ENCODE measurements at regions not wholly inside any gene's neighbourhood (a gene's known extent, or its start where the extent isn't known, plus 50 kb on each side); places are given as distances from the start of the nearest gene placed in this dataset.

- no peak for TF ChIP-seq CTCF (conservative IDR thresholded peaks at IDR 0.05)
- H3K27ac Mint-ChIP-seq (ENCODE audit: unreplicated experiment), result peak overlapping the region; percentile 79
- peak overlapping the region; percentile 88 for H3K4me3 Mint-ChIP-seq
- peaks cover 23% of the 10 kb centered on the region for H3K4me1 Mint-ChIP-seq
- H3K27me3 Mint-ChIP-seq (ENCODE audit: low read depth), result peaks cover 19% of the 10 kb centered on the region
- H3K9me3 Mint-ChIP-seq, result no peaks in the 10 kb centered on the region
- DNase-seq (ENCODE audit: low read depth, low spot score), result peak; percentile 72
- H3K36me3 Mint-ChIP-seq (ENCODE audit: low read depth), result no peaks in the 10 kb centered on the region
Observed at GRCh38 chr6:5851261-5851757, 155.4 kb downstream of the NRN1 start.

- no peaks in the 10 kb centered on the region for H3K36me3 Mint-ChIP-seq (ENCODE audit: low read depth)
- H3K27me3 Mint-ChIP-seq (ENCODE audit: low read depth), result peaks cover 19% of the 10 kb centered on the region
- peak overlapping the region; percentile 88 for H3K4me3 Mint-ChIP-seq
- no peak for DNase-seq (ENCODE audit: low read depth, low spot score)
- peak overlapping the region; percentile 85 for H3K27ac Mint-ChIP-seq (ENCODE audit: unreplicated experiment)
- H3K9me3 Mint-ChIP-seq, result no peaks in the 10 kb centered on the region
- TF ChIP-seq CTCF (conservative IDR thresholded peaks at IDR 0.05), result no peak
- peaks cover 23% of the 10 kb centered on the region for H3K4me1 Mint-ChIP-seq
Observed at GRCh38 chr6:5850848-5851255, 155.9 kb downstream of the NRN1 start.

GRCh38 chr6:5846889-5847288 is 159.8 kb downstream of the NRN1 start:
- no peak overlapping the region for H3K4me3 Mint-ChIP-seq
- no peak for DNase-seq (ENCODE audit: low read depth, low spot score)

GRCh38 chr6:5846335-5846734 is 160.4 kb downstream of the NRN1 start:
- H3K4me3 Mint-ChIP-seq, result no peak overlapping the region
- H3K4me1 Mint-ChIP-seq, result peaks cover 13% of the 10 kb centered on the region
- H3K27me3 Mint-ChIP-seq (ENCODE audit: low read depth), result peaks cover 24% of the 10 kb centered on the region
- no peaks in the 10 kb centered on the region for H3K36me3 Mint-ChIP-seq (ENCODE audit: low read depth)
- TF ChIP-seq CTCF (conservative IDR thresholded peaks at IDR 0.05), result no peak
- no peaks in the 10 kb centered on the region for H3K9me3 Mint-ChIP-seq
- H3K27ac Mint-ChIP-seq (ENCODE audit: unreplicated experiment), result no peak overlapping the region
- no peak for DNase-seq (ENCODE audit: low read depth, low spot score)

More at GRCh38 chr6:5846889-5847288, 159.8 kb downstream of the NRN1 start:
- Mint-ChIP-seq H3K4me1 (peaks cover 17% of the 10 kb centered on the region), H3K36me3 (ENCODE audit: low read depth) (no peaks in the 10 kb centered on the region), H3K9me3 (no peaks in the 10 kb centered on the region), H3K27ac (ENCODE audit: unreplicated experiment) (no peak overlapping the region), H3K27me3 (ENCODE audit: low read depth) (peaks cover 24% of the 10 kb centered on the region)
- no peak for TF ChIP-seq CTCF (conservative IDR thresholded peaks at IDR 0.05)

- Mint-ChIP-seq H3K4me1 (no peaks in the 10 kb centered on the region), H3K27me3 (ENCODE audit: low read depth) (peaks cover 8% of the 10 kb centered on the region), H3K9me3 (no peaks in the 10 kb centered on the region), H3K36me3 (ENCODE audit: low read depth) (no peaks in the 10 kb centered on the region), H3K27ac (ENCODE audit: unreplicated experiment) (no peak overlapping the region), H3K4me3 (no peak overlapping the region)
- TF ChIP-seq CTCF (conservative IDR thresholded peaks at IDR 0.05), result no peak
- DNase-seq (ENCODE audit: low read depth, low spot score), result no peak
Observed at GRCh38 chr6:5843078-5843477, 163.6 kb downstream of the NRN1 start.
